ENCODE measurements at regions not wholly inside any gene's neighbourhood (a gene's known extent, or its start where the extent isn't known, plus 50 kb on each side); places are given as distances from the start of the nearest gene placed in this dataset.

DNA sequence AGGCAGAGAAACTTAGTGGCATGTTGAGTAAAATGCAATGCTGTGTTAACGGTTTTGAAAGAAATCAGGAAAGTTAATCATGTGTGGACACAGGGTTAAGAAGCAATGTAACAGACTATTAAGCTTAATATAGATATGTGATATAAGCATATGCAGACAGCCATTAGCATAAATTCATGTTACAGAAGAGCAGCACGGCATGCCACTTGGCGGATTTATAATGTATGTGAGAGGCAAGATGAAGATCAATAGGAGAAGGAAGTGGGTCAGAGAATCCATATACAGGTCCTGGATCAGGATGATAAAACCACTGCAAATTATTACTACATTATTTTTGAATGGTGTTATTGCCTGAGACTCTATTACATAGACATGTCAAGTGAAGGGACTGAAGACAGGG lies 694.3 kb downstream of the MCTP2 start:
- DNase-seq: no peak

DNA sequence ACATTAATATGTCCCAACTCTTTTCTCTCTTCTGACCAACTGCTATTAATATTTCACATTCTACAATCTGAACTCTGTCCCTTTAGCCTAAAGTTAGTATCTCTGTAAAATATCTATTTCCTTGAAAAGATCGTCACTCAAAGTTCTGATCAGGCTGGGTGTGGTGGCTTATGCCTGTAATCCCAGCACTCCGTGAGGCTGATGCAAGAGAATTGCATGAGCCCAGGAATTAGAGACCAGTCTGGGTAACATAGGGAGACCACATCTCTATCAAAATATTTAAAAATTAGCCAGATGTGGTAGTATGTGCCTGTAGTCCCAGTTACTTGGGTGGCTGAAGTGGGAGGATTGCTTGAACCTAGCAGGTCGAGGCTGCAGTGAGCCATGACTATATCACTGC lies 695.6 kb downstream of the MCTP2 start:
- DNase-seq: no peak

DNA sequence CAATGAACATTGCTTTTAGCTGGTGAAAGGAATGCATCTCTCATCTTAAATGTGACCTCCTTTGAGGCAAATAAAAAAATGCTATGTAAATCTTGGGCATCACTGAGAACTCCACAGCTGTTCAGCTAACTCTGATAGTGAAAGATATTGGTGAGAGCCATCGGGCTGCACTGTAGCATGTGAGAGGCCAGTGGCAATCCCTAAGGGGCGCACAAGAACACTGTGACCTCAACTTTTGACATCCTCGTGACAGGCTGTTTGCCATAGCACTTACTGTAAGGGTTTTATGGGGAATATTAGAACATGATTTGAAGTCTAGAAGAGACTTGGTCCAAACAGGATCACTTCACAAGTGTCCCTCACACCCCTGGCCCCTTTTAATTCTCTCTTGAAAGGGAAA lies 697.9 kb downstream of the MCTP2 start:
- no peak for DNase-seq

DNA sequence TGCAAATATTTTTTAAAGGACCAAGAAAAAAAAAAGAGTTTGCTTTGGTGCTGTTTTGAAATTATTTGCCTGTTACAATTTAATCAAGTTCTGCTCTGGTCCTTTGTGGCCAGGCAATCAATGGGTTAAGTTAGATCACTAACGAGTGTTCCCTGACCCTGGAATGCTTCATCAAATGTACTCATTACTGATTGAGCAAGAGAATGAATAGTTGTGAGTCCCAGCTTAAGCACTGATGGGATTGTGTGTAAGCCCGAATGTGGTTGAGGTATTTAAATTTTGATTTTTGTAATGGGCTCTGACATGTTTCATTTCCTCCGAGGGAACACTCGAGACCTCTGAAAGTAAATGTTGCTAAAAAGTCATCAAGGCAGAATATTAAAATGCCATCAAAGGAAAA lies 699.1 kb downstream of the MCTP2 start:
- DNase-seq: no peak

DNA sequence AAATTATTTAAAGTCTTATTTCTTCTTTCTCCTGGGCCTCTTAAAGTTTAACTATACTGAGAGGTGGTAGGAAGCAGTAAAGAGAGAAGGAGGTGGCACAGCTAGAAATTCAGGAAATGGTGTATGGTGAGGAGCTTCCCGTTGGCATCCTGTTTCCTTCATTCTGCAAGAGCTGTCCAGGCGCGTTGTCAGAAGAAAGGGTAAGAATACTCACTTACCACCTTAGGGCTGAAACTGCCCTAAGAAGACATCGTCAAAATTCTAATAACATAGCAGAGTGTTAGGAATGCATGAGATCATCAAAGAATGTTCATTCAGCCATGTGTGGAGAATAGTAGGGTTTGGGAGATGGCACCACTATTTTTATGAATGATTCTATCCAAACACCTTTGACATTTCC lies 699.6 kb downstream of the MCTP2 start:
- DNase-seq: no peak

DNA sequence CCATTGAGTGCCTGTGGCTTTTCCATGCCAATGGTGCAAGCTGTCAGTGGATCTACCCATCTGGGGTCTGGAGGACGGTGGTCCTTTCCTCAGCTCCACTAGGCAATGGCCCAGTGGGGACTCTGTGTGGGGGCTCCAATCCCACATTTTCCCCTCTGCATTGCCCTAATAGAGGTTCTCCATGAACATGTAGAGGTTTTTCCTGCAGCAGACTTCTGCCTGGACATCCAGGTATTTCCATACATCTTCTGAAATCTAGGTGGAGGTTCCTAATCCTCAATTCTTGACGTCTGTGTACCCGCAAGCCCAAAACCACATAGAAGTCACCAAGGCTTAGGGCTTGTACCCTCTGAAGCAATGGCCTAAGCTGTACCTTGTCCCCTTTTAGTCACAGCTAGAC lies 703.1 kb downstream of the MCTP2 start:
- DNase-seq: no peak

DNA sequence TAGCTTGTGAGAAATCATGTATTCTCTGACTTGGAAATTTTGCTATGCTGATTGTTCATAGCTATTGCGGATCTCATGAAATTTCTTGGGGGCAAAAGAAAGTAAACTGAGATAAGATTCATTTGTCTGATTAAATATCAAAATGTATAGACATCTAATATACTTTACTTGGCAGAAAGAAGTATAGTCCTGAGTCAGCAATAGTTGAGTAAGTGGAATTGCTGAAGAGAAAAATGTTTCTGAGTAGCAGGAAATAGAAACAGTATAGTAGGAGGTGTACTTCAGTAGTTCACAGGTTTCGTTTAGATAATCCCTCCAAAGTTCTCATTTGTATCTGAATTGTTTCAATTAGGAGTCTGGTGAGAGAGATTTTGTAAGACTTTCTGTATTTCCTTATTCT lies 705.9 kb downstream of the MCTP2 start:
- no peak for DNase-seq

DNA sequence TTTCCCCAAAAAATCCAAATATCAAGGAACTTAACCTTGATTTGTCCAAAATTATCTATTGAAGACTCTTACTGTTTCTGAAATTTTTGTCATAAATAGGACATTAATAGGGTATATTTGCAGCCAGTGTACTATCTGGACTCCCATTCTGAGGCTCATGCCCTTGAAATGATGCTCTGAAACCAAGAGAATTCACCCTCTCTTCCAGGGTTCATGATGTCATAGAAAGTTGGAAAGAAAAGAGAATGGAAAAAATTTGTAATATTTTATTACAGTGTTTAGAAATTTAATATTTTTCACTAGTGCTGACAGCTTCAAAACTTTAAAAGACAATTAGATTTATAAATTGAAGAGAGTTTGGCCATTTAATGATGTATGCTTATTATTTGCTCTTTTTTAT lies 712.5 kb downstream of the MCTP2 start:
- DNase-seq: no peak

DNA sequence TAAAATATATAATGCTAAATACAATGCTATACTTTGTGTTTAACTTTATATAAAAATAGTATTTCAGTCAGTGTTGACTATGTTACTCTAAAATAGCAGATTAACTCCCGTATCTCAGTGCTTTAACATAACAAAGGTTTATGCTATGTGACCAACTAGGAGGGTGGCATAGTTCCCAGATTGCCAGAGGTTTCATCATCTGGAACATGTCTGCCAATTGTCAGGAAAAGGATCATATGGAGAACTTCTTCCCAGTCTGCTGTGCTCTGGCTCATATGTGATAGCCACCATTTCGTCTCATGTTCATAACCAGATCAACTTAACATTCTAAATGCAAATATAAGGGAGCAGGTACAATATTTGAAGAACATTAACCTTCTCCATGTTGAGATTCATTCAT lies 720.2 kb downstream of the MCTP2 start:
- no peak for DNase-seq

DNA sequence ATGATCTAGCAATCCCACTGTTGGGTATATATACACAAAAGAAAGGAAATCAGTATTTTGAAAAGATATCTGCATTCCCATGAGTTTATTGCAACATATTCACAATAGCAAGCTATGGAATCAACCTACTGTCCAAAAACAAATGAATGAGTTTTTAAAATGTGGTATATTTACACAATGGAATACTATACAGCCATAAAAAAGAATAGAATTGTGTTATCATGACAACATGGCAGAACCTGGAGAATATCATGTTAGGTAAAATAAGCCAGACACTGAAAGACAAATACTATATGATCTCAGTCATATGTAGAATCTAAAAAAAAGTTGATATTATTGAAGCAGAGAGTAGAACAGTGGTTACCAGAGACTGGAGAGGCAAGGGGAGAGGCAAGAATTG lies 732.6 kb downstream of the MCTP2 start:
- DNase-seq: no peak

DNA sequence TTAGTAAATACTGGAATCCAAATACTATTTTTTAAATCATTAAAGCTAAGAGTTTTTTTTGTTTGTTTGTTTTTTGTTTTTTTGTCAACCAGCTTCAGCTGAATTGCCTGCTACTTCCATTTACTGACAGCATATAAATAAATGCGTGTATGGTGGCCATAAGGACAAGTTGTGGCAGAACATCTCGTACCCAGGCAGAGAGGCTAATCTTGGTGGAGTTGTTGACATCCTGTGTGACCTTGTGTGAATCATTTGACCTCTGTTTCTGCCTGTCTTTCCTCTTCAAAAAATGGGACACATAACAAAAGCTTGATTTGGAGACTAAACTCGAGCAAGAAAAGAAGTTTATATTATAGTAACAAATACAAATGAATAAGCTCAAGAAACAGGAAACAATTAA lies 734.2 kb downstream of the MCTP2 start:
- DNase-seq: no peak

DNA sequence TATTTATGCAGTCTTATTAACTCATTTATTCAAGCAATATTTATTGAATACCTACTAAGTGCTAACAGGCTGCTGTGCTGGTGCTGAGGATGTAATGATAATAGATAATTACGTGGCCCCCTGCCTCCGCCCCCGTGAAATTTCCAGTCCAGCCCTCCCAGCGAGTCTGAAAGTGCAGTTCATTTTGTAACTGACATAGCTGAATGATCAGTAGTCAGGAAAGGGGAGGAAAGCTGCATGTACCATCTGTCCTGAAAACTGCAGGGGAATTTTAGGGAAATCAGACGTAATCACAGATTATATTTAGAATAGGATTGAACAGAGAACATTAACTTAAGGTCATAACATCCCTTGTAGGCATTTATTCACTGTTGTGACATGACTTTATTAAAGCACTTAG lies 736.8 kb downstream of the MCTP2 start:
- DNase-seq: no peak

DNA sequence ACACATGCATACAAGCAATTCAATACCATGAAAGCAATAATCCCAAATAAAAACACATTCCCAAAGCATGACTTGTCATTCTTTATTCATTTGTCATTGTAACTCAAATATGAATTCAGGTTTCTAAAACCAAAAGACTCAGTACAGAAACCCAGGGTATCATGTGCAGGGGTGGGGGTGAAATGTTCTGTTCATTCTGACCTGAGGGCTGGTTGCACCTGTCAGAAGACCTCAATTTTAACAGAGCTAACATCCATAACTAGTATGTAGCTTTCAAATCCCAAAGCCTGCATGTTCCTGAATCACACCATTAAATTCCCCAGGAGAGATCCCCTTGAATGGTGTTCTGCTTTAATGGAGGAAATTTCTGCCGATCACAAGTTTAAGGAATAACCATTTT lies 738.7 kb downstream of the MCTP2 start:
- DNase-seq: no peak

DNA sequence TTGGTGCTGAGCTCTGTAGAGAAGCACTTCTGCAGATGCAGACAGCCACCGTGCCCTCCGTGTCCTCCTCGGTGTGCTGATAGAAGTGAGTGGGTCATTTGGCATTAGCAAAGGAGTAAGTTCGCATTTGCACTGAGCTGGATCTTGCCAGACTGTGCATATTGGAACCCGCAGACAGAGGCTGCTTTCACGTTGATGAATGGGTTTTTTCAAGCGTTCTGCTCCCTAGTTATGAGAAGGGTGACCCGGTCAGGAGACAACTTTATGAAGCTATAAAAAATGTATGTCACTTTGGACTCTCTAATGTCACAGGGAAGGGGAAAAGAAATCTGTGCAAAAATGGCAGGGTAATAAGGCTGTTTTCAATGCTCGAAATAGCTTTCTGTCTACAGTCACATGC lies 739.4 kb downstream of the MCTP2 start:
- DNase-seq: no peak

DNA sequence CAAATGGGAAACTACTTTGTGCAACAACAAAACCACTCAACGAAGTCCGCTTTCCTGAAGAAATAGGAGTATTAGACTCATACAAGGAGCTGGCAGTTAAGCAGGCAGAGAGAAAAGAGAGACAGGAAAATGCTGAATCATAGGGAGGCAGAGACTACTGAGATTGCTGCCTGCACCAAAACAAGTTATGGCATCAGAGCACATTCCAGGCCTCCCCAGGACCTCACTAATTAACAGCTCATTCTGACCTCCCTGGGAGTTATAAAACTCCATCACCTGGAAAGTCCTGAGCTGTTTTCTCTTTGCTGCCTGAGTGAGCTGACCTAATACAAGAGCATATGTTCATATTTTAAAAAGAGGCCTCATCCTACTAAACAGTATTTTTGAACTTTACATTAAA lies 741.0 kb downstream of the MCTP2 start:
- DNase-seq: no peak

DNA sequence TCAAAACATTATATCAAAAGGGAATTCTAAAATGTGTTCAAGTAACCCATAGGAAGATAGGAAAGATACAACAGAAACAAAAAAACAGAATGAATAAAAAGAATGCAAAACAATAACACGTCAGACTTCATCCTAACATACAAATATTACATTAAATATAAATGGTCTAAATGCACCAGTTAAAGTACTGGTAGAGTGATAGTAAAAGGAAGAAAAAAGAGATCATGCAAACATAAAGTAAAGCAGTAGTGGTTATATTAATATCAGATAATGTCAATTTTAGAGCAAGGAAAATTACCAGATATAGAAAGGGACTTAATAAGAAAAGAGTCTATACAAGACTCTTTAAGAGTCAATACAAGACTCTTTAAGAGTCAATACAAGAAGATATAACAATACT lies 755.7 kb downstream of the MCTP2 start:
- no peak for DNase-seq

DNA sequence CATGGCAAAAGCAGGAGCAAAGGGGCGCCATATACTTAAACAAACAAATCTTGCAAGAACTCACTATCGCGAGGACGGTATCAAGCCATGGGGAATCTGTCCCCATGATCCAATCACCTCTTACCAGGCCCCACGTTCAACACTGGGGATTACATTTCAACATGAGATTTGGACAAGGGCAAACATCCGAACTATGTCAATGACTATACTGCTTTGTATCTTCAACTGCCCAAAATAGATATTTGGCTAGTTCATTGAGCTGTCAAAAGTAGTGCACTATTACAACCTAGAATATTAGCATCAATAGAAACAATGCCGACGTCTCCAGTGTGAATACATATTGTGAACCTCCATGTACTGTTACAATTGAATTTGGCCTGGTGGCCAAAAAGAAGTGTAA lies 760.4 kb downstream of the MCTP2 start:
- no peak for DNase-seq

DNA sequence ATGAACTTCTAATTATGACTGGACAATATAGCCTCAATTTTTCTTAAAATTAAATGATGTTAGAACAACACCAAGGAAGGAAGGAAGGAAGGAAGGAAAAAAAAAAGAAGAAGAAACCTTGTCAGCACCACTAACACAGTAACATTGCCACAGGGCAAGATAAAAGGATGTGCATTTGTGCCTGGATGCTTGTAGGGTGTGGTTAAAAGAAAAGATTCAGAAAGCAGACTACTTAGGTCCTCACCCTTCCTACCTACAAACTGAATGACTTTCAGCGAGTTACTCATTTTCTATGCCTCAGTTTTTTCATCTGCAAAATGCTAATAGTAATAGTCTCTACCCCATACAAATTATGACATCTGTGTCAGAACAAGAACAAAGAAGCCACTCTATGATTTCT lies 778.3 kb downstream of the MCTP2 start:
- DNase-seq: no peak

DNA sequence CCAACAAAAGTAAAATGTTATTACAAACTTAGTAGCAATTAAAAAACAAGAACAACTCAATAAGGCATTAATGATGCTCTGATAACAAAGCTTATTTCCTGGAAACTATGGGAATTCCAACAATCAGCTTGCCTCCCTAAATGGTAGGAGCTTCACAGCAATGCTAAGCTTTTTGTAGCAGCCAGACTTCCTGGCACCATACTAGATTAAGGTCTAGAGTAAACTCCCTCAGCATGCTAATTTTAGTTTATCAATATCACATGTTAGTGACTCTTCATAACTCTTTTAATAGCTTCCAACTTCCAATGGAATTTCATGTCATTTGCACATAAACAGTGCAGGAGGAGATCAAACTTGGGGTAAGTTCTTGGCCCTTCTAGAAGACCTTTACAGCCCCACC lies 782.0 kb downstream of the MCTP2 start:
- no peak for DNase-seq

DNA sequence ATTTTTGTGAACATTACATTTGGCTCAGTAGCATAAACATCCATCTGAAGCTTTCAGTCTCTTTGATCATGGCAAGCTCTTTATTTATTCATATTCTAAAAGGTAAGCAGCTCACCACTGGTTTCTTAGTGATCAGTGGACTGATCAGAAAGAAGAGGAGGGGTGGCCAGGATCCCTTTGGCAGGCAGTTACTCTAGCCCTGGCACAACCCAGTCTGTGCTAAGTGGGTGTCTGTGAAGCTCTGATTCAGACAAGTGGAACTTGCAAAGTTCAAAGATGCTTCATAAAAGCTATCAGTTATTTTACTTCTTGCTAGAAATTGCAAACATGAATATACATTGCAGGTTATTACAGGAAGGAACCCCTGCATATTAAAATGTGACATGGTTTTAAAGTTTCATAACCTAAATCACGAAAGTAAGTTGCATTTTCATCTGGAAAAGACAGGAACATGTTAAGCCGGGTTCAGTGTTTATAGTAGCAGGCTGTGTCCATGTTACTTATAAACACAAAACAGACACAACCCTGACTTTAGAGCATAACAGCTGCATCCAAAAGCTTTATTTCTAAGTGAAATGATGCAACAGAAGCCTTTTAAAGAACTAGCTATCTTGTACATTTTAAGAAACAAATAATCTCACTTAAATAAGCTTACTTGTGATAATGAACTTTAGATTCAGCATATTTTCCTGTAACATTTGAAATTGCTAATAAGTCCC lies 785.3 kb downstream of the MCTP2 start:
- DNase-seq: no peak

DNA sequence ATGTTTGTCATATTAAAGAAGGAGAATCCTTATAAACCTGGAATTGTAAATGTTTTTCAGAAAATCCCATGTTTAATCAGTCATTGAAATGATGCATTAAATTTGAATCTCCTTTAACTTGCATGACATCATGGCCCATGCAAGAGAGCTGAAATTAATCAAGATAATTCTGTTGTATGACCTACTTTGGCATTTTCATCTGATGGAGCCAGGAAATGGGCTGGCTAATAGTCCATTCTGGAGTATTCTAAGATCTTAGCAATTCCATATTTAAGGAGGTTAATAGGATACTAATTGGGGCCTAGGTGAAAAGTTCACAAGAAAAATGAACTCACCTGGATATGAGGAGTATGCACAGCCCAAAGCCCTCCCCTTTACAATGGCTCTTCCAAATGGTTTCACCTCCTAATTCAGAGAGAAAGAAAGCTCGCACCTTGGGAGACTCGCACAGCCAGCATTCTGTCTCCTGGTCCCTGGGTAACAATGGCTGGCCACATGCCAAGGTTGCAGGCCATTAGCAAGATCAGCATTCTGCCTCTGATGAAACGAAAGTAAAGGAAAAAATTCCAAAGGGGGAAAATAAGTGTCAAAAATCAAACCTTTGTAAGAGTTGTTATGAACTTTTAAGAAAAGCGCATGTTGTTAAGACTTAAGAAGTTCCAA lies 786.4 kb downstream of the MCTP2 start:
- DNase-seq: peak; percentile 44

DNA sequence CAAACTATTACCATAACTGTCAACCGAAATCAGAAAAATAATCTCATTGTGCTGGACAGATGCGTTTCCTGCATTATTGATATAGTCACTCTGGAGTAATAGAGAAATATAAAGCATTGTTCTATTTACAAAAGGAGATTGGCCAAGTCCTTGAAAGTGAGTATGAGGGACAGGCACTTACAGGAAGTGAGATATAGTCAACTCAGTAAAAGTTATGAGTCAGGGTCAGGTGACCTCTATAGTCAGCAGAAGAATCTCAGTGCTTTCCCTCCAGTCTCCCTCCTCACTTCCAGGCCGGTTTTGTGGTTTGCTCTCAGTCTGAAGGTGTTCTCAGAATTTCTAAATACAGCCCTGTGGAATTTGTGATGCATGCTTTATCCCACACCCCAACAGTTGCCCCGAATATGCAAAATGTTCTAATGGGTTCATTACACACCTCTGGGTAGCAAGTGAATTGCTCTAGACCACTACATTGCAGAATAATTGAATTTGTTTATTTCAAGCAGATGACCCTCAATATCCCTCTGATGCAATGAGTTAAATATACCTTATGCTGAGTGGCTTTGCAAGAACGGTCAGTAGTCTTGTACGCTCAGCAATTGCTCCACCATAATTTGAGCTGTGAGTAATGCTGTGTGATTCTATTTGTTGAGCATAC lies 787.7 kb downstream of the MCTP2 start:
- DNase-seq: peak; percentile 44

DNA sequence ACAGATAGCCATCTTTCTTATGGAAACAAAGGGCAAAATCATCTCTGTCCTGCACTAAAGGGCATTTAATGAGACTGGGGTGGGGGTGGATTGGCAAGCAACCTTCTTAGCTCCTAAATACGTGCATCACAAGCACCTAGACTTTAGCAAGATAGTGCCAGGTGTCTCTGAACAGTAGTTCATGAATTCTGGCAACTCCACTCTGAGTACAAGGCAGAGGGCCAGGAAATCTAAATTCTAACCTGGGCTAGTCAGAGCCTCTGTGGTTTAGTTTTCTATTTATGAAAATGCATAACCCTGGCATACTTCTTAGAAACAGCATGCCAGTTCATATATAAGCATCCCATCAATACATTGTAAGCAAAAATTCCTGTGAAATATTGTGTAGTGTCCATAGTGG lies 788.5 kb downstream of the MCTP2 start:
- peak; percentile 33 for DNase-seq

DNA sequence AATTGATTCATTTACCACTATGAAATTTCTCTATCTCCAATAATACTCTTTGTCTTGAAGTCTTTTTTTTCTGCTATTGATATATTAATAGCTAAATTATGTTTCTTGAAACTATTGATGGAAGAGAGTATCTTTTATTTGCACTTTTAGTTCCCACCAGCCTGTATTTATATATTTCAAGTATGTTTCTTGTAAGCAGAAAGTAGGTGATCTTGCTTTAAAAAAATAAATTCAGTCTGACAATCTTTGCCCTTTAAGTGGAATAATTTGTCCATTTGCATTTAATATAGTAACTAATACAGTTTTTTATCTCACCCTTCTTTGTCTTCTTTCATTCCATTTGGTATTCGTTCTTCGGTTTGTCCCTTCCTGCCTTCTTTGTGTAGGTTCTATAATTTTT lies 790.5 kb downstream of the MCTP2 start:
- no peak for DNase-seq

DNA sequence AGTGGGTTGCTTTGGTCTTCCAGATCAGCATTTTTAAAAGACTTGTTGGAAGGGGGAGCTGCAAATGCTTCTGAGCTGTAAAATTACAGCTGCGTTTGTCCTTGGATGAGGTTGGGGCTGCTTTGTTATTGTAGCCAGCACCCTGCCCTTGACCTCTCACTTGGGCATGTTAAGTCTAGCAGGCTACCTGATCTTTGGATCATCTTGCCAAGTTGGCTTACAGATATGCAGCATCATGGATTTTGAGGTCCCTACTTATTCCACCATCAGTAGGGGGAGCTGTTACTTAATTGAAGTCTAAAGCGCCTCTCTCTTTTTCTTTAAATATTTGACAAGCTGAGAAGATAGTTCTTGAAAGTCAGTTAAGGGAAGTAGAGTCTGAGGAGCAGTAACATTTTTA lies 793.0 kb downstream of the MCTP2 start:
- peak; percentile 56 for DNase-seq
